HG02870 (cell line): ENCODE measurements at regions not wholly inside any gene's neighbourhood (a gene's known extent, or its start where the extent isn't known, plus 50 kb on each side); places are given as distances from the start of the nearest gene placed in this dataset.
"Not testable (repeated sequence)": the region's sequence is repeated elsewhere in the genome, so short reads cannot be mapped to it uniquely, and the experiment has no call there.

Source experiments
- ATAC-seq: cut with Tn5 transposase; IDR thresholded peaks from one replicate; pipeline ENCODE4 v1.9.1; 2021; ENCODE audit warnings: mild to moderate bottlenecking, moderate library complexity; ENCODE audit not compliant: unreplicated experiment

DNA sequence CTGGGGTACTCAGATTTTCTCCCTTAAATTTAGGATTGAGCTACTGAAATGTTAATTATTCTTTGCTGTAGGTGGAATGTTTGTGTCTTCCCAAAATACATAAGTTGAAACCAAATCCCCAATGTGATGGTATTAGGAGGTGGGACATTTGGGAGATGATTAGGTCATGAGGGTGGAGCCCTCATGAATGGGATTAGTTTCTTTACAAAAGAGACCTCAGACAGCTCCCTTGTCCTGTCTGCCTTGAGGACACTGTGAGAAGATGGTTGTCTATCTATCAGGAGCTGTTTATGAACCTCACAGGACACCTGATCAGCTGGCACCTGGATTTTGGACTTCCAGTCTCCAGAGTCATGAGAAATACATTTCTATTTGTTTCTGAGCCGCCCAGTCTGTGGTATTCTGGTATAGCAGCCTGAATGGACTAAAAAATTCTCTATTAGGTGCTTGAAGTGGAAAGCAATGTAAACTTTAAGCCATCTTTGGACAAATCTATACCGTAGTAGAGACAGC, 99.2 kb upstream of the UXS1 start:
- ATAC-seq, result no peak

DNA sequence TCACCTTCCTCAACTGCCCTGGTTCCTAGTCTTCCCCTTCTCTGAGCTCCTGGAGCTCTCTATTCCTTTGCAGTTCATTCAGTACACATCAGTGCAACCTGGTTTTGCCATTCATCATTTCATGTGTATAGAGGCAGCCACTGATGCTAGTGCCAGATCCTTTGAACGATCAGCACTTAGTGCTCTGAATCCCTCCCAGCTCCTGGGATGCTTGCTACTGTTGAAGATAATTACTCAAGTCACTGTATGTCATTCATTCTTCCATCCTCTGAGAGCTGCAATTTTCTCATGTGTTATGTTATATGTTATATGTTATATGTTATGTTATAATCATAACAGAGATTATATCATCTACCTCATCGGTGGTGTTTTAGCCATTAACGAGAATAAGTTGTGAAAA, 98.5 kb upstream of the UXS1 start:
- ATAC-seq, result no peak

DNA sequence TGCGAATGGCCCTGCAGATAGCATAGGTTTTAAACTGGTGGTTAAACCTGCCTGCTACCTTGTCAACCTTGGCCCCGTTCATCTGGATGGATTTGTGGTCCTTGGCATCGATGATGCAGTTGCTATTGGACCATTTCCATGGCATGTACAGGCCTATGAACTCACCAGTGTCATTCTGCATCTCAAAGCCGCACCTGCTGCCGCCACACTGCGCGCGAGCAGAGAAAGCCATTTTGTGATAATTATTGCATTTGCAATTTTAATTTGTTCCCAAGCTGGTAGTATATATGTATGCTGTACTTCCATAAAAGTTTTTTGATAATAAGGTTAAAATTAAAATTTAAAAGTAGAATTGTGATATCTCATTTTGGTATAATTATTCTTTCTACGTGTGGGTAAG, 94.8 kb upstream of the UXS1 start:
- no peak for ATAC-seq

DNA sequence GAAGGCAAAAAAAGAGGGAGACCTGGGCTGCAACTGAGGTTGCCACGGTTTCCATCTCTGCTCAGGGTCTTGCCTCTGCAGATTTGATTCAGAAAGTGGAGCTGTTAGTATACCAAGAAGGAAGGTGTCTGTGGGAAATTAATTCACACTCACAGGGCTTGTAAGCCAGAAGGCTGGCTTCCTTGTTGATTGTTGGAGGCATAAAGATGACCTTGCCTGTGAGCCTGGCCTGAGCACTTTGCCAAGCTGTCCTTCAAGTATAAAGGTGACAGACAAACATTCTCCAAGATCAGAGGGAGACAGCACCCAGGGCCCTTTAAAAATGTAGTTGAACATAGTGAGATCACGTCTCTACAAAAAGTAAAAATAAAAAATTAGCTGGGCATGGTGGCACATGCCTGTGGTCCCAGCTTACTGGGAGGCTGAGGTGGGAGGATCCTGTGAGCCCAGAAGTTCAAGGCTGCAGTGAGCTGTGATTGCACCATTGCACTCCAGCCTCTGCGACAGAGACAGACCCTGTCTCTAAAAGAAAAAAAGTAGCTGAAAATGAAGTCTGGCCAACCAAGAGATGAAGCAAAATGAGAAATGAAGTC, 91.2 kb upstream of the UXS1 start:
- ATAC-seq, result no peak

DNA sequence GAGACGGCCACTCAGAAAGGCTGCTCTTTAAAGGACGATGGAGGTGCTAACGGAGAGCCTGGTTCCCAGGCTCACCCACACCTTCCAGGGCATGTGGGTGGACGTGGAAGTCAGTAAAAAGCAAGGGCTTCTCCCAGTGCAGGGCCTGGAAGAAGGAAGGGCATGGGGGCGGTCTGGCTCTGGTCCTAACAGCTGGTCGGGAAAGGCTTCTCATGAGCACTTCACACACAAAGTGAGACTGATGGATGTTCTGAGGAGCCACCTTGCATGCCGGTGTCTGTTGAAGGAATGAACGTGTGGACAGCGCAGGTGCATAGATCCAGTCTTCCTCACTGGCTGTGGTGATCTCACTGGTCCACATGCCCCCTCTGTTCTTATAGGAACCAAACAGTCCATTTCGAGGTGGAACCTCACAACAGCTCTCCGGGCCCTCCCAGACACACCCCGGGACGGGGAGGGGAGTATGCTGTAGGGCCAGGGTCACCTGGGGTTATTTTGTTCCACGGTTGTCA, 90.6 kb upstream of the UXS1 start:
- no peak for ATAC-seq

DNA sequence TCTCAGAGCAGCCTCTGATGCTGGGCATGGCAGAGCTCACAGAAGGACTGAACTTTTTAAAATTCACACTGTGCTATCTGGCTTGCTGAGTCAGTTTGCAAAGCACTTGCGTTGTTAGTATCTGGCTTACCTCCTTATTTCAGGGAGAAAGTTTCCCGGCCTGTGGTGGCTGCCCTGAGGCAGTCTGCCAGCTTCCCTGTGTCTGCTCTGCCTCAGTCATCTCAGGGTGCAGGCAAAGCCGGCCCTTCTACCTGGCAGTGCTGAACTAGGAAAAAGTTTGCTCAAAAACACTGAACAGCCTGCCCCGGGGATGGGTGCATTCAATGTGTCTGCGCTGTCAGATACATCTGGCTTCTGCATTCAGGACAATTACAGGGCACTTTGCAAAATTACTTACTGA, 90.2 kb upstream of the UXS1 start:
- no peak for ATAC-seq

DNA sequence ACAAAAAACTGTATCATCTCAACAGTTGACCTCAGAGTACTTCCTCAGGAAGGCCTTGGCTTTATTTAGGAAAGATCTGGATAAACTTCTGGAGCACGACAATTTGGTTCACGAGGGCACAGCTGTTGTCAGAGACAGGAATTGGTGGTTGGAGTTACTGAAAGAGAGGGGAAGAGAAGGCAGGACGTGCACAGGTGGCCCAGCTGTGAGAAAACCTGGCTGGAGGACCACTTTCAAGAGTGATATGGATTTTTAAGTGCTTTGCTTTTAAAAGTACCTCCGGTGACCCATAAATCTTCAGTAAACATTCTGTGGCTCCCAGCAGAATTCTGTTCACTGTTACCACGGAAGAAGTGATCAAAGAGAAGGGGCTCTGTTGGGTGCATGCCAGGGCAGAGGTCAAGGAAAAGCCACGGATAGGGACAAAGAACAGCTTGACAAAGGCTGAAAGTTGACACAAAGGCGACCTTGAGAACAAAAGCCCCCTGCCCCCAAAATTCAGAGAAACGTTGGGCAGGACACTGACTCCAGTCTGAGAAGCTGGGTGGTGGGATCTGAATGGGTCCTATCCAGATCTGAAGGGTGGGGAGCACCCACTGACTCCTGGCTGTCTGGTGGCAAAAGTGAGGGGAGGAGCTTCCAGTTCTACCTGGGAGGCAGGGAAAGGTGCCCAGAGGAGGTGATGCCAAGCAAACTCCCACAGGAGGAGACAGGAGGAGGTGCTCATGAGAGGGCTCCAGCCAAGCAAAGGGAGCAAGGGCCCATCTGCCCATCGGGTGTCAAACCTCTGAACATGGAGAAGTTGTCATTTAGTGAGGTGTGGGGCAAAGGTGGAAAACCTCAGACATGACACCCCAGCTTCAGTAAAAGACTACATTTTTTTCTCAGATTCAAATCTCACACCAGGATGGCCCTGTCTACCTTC, 89.4 kb upstream of the UXS1 start:
- not testable (repeated sequence) for ATAC-seq

DNA sequence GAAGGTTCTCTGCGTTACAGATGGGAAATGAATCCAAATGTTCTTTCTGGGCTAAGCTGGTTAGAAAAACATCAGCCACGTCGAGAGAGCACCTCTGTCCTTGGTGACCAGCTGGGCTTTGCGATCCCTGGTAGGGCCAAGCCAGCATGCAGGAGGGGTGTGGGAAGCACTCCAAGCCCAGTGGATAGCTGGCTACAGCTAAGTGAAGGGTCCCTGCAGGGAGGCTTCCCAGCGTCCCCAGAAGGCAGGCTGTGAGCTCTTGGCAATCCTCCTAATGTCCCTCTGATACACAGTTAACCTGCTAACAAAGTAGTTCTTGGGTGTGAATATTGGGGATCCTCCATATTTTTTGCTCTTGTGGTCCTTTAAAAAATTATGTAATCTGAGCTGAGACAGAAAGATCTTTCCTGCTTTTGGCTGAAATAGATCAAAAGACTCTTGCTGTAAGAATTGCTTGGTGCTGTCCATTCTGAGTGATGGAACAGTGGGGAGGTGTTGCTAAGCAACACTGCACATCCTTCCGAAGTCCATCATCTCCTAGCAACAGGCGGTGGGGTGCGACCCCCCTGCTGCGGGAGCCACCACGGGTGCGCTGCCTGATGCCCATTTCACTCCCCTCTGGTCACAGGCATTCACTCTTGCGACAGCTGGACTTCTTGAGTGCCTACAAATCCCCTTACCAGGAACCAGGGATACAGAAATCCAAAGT, 88.5 kb upstream of the UXS1 start:
- no peak for ATAC-seq

DNA sequence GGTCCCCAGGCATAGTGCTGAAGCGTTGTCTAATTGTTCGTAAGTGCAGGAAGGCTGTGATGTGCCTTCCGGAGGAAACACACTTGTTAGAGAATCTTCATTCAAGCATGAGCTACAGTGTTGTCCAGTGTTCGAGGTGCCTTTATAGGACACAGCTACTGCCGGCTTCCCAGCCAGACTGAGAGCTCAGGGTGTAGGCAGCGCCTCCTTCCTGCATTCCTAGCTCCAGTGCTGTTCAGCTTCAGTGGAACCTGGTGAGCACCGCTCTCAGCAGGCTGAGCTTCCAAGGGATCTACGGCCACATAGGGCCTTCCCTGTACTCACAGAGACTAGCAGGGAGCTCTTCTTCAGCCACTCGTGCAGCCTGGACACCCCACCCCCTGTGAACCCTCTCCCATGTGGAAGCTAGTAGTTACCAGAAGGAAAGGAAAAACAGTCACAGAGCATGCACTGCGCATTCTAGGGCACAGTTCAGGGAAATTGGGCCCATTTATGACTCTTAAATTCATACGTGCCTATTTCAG, 87.9 kb upstream of the UXS1 start:
- not testable (repeated sequence) for ATAC-seq

DNA sequence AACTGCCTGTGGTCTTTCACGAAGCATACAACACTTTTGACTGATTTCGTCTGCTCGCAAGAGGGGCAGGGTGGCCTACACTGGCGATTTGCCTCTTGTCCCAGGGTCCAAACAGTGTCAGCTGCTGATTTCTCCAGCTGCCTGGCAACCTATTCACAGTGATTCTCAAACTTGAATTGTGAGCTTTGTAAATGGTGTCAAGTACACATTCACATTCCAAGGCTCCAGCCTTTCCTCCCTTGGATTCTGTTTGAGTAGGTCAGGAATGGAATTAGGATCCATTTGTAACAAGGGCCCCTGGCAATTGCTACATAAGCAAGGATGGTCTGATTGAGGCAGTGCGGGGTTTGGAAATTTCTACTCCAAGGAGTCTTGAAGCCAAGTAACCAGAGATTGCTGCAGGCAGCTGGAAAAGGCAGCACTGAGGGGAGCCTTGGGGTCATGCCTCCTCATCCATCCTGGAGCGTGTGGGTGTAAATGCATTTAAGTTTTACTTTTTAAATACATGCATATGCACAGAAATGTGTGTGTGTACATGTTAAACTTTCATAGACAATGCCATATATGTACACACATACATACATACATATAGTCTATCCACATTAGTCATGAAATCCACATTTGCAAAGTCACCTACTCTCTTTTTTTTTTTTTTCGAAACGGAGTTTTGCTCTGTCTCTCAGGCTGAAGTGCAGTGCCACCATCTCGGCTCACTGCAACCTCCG, 86.8 kb upstream of the UXS1 start:
- no peak for ATAC-seq

DNA sequence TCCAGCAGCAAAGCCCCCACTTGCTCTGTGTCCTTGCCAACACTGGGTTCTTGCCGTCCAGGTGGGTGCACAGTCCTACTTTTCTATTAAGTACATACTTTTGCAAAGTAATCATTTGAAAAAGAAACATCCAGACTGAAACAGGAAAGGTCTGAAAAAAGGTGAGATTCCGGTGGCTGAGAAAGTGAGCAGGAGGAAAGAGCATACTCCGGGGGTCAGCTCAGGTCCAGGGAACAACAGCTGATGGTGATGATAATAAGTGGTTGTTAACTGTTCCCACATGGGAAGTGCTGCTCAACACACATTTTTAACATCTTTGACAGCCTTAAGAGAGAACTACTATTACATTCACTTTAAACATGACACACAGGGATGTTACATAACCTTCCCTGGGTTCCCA, 86.1 kb upstream of the UXS1 start:
- no peak for ATAC-seq

DNA sequence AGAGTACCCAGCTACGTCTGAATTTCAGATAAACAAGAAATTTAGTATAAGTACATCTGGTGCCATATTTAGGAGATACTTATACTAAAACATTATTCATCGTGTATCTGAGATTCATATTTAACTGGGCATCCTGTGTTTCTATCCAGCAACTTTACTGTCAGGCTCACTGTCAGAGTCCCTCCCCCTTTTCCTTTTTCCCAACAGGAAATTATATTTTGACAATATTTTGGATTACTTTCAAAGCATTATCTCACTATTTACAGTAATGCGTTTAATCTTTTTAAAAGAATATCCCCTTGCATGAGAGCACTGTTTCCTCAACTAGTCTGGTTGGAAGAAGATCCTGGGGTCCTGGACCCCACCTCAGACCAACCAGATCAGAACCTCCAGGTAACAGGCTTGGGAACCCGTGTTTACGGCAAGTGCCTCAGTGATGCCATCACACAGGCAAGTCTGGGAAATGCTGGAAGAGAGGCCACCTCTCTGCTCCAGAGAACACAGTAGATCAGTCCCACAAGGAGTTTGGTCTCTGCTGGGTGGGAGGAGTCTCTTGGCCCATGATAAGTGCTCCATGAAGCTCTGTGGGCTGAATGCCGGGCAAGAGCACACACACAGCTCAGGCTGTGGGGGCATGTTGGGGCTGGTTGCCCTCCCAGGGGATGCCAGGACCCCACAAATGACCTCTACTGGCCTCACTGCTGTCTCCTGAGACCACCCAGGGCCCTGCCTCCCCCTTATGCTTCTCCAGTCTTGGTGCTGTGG, 84.2 kb upstream of the UXS1 start:
- no peak for ATAC-seq

DNA sequence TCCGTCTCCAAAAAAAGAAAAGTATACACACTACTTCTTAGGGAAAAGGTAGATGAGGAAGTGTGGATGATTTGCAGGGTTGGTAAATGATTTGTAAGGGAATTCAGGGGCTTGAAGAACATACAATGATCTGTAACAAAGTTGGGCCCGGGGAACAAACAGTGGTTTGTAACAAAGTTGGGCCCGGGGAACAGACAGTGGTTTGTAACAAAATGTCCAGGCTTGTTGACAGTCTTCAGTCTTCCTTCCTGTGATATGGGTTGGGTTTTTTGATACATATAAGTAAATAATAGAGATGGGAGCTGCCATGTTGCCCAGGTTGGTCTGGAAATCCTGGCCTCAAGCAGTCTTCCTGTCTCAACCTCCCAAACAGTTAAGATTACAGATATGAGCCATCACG, 83.3 kb upstream of the UXS1 start:
- ATAC-seq, result no peak

DNA sequence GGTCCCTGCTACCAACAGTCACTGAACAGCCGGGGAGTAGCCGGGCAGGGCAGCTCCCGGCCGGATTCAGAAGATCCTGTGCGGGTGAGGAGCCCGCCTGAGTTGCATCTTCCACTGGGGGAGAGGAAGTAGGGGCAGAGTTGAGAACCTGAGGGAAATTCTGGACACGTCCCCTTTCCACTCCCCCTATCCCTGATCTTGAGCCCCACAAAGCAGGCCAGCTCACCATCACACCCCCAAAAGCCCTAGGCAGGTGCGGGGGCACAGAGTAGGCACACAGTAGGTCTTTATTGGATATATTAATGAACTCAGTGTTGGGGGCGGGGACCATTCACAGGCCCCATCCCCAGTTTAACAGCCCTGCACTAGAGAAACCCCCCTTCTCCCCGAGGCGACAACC, 81.9 kb upstream of the UXS1 start:
- no peak for ATAC-seq

DNA sequence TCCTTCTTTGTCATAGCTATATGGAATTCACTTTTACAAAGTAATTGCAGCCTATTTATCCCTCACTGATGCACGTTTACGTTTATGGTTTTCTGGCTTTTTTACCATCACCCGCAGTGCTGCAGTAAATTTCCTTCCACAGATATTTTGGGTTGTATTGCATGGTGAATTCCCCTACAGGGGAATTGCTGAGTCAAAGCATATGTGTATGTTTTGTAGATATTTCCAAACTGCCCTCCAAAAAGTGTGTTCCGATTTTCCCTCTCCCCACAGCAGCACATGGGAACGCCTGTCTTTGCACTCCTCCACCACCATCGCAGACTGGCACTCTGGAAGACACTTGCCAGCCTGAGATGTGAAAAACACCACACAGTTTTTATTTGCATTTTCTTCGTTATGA, 80.6 kb upstream of the UXS1 start:
- no peak for ATAC-seq

DNA sequence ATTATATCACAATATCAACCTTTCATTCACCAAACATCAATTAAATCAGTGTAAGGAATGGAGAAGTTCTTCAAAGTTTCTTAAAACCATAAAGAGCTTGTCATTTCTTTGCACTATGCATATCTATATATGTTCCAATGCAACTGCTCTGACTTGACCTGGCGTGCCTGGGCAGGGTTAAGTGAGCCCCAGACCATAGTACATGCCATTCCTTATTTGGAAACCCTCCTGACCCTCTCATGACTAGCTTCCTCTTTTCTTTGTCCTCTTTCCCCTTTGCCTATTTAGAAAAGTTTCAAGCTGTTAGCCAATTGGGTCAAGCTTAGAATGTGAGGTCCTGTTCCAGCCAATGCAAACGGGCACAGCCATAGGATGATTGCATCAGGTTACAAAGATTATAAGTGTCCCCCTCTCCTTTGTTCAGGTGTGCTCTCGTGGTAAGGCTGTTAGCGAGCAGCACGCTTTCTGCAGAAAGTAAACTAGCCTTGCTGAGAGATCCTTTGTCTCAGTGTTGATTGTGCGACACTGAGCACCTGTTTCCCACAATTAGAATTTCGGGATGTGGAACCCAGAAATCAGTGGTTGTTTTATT, 78.2 kb upstream of the UXS1 start:
- no peak for ATAC-seq

DNA sequence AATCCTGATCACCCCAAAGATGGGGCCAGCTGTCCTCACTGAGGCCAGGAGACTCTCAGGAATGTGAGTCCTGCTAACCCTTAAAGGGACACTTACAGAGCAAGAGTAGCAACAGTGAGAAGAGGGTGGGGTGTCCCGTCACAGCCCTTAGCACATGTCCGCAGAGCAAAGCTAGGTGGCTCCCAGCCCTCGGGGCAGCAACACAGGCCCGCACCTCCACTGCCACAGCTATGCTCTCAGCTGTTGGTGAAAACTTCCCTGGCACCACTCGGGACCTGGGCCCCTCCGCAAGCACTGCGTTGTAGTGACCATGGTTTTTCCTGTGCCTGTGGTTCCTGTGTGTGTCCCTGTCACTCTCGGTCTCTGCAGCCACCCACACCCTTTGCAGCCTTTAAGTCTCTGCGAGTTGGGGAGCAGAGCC, 76.4 kb upstream of the UXS1 start:
- no peak for ATAC-seq

DNA sequence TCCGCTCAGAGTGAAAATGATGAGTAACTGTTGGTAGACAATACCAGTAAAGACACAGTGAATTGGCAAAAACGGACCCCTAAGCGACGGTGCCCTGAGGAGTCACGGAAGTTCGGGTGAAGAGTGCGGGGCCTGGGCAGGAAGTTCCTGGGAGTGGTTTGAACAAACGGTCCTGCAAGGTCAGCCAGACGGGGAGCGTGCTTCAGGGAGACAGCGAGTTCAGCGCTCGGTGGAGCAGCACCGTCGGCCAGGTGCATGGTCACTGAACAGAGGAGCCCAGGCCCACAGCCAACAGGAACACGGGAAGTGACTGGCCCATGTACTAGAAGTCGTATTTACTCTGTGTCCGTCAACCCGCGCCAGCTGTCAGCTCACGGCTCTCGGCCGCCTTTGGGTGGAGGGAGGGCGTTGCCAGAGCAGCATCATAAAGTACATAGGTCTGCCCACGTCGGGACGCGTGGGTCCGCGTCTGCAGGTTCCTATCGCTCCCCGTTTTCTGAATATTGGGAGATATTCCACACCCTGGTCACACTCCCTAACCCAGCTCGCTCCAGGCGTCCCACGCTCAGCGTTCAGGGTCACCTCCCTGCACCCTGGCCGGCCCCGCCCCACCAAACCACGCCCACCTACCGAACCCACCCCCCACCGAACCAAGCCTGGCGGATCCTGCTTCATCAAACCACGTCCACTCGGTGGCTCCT, 75.6 kb upstream of the UXS1 start:
- no peak for ATAC-seq

DNA sequence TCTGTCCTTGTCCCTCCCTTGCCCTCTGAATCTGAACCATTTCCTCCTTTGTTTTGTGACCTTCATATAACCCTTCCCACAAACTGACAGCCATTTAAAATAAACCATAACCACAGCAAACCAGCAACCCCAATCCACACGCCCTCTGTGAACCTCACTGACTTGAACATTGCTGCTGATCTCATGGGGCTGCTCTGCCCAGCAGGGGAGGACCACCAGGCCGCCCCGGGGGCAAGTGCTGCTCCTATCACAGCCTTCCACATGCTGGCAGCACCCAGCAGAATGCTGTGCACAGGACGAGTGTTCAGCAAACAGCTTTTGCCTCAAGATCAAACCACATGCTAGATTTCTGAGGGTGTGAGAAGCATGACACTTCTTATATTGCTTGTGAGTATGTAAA, 73.9 kb upstream of the UXS1 start:
- no peak for ATAC-seq
